ENCODE measurements at regions not wholly inside any gene's neighbourhood (a gene's known extent, or its start where the extent isn't known, plus 50 kb on each side); places are given as distances from the start of the nearest gene placed in this dataset.
"Not testable (repeated sequence)": the region's sequence is repeated elsewhere in the genome, so short reads cannot be mapped to it uniquely, and the experiment has no call there.

GRCh38 chr2:186130748-186131641 is 355.1 kb upstream of the ZC3H15 start:
- DNase-seq (ENCODE audit: low spot score) (no peak), ATAC-seq (no peak)
- intact Hi-C loops (cut with DNase I), result no loop called here

DNA sequence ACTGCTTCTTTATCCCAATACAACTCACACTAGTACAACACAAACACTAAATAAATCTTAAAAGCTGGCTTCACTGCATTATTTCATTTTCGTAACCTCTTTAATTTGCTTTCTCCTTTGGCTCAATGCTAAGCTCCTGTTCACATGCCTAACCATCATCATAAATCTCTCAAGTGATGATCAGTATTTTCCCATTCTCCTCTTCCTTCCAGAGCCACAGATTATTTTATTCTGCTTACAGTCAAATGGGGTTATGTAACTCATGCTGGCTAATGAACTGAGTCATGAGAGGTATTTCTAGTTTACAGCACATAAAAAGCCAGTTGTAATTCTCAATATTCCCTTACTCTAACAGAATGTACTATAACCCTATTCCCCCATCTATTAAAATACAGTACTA is 350.4 kb upstream of the ZC3H15 start:
- DNase-seq (ENCODE audit: low spot score) (no peak), ATAC-seq (no peak)
- intact Hi-C loops (cut with DNase I), result no loop called here

DNA sequence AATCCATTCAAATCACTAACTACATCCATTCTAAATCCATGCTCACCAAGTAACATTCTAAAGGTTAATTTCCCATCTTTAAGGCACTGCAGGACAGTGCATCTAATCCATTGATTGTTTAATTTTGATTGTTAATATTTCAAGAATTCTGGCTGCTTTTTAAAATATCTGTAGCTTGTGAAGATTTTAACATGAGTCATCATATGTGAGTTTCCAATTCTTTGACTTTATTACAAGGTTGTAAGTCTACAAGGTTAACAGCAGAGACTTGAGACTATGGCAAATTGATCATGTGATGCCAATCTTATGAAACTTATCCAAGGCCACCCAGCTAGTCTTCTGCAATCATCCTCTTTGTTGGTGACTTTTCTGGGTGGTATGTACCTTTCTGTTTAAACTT is 349.2 kb upstream of the ZC3H15 start:
- DNase-seq (ENCODE audit: low spot score) (no peak), ATAC-seq (no peak)
- intact Hi-C loops (cut with DNase I), result no loop called here

GRCh38 chr2:186138845-186139244 is 347.2 kb upstream of the ZC3H15 start:
- ATAC-seq (no peak), DNase-seq (ENCODE audit: low spot score) (no peak)
- intact Hi-C loops (cut with DNase I), result no loop called here

DNA sequence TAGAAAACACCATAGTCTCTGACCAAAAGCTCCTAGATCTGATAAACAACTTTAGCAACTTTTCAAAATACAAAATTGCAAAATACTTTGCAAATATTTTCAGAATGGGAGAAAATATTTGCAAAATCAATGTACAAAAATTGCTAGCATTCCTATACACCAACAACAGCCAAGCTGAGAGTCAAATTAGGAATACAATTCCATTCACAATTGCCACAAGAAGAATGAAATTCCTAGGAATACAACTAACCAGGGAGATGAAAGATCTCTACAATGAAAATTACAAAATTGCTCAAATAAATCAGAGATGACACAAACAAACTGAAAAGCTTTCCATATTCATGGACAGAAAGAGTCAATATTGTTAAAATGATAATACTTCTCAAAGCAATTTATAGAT is 327.0 kb upstream of the ZC3H15 start:
- DNase-seq (ENCODE audit: low spot score), result no peak
- no peak for ATAC-seq
- intact Hi-C loops (cut with DNase I), result no loop called here

GRCh38 chr2:186164325-186164724 is 321.7 kb upstream of the ZC3H15 start:
- intact Hi-C loops (cut with DNase I), result no loop called here
- ATAC-seq (no peak), DNase-seq (ENCODE audit: low spot score) (no peak)

DNA sequence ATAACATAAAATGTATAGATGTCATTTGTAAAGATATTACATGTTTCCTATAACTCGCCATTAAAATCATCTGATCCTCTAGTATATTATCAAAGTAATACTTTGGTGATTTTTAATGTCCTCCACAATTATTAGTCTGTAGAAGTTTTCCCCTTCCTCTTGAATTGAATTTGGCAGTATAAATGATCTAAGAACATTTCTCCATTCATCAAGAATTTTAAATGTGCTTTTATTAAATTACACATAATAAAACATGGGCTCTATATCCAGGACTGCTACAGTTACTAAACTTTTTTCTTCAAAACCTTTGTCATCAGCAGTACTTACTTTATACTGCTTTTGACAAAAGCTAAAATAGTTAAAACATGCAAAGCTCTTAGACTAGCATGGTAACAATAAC is 315.4 kb upstream of the ZC3H15 start:
- DNase-seq (ENCODE audit: low spot score) (no peak), ATAC-seq (no peak)
- intact Hi-C loops (cut with DNase I), result no loop called here

- ATAC-seq (no peak), DNase-seq (ENCODE audit: low spot score) (no peak)
- intact Hi-C loops (cut with DNase I), result no loop called here
These were observed 304.4 kb upstream of the ZC3H15 start for GRCh38 chr2:186181625-186182024.

GRCh38 chr2:186182366-186182765 is 303.7 kb upstream of the ZC3H15 start:
- DNase-seq (ENCODE audit: low spot score); intact Hi-C loops (cut with DNase I): not testable (repeated sequence)

GRCh38 chr2:186183406-186183805 is 302.7 kb upstream of the ZC3H15 start:
- DNase-seq (ENCODE audit: low spot score) (no peak), ATAC-seq (no peak)
- intact Hi-C loops (cut with DNase I), result no loop called here

More at GRCh38 chr2:186182366-186182765, 303.7 kb upstream of the ZC3H15 start:
- ATAC-seq, result not testable (repeated sequence)

DNA sequence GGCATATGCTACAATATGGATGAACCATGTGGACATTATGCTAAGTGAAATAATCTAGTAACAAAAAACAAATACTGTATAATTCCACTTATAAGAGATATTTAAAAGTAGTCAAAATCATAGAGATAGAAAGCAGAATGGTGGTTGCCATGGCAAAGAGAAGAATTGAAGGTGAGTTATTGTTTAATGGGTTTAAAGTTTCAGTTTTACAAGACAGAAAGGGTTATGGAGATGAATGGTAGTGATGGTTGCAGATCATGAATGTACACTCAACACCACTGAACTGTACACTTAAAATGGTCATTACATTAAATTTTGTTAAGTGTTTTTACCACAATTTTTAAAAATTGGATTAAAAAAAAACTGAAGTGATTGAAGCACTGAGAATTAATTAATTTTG is 298.2 kb upstream of the ZC3H15 start:
- intact Hi-C loops (cut with DNase I), result no loop called here
- ATAC-seq, result no peak

GRCh38 chr2:186189816-186190215 is 296.2 kb upstream of the ZC3H15 start:
- intact Hi-C loops (cut with DNase I), result no loop called here
- DNase-seq (ENCODE audit: low spot score) (no peak), ATAC-seq (no peak)

More for the DNA sequence above, 298.2 kb upstream of the ZC3H15 start:
- no peak for DNase-seq (ENCODE audit: low spot score)

GRCh38 chr2:186195696-186196095 is 290.4 kb upstream of the ZC3H15 start:
- no peak for DNase-seq (ENCODE audit: low spot score)
- no peak for ATAC-seq

DNA sequence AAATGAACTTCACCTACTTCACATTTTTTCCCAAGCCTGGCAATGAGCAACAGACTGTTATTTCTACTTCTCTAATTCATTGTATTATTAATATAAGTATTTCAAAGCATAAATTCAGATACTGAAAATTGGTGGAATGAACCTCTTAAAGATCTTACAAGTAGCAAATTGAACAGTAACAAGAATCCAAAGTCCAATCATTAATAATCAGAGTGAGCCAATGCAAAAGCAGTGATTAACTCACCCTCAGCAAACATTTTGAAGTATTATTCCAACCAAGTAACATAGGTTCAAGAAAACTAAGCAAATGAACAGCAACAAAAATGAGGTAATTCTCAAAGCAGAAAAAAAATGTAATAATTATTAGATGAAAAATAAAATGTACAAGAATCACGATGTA is 288.1 kb upstream of the ZC3H15 start:
- ATAC-seq (no peak), DNase-seq (ENCODE audit: low spot score) (no peak)
- intact Hi-C loops (cut with DNase I), result no loop called here

More at GRCh38 chr2:186195696-186196095, 290.4 kb upstream of the ZC3H15 start:
- intact Hi-C loops (cut with DNase I), result no loop called here

GRCh38 chr2:186199029-186199428 is 287.0 kb upstream of the ZC3H15 start:
- ATAC-seq (no peak), DNase-seq (ENCODE audit: low spot score) (no peak)
- intact Hi-C loops (cut with DNase I), result no loop called here

GRCh38 chr2:186201371-186201770 is 284.7 kb upstream of the ZC3H15 start:
- ATAC-seq (no peak), DNase-seq (ENCODE audit: low spot score) (no peak)
- intact Hi-C loops (cut with DNase I), result no loop called here

DNA sequence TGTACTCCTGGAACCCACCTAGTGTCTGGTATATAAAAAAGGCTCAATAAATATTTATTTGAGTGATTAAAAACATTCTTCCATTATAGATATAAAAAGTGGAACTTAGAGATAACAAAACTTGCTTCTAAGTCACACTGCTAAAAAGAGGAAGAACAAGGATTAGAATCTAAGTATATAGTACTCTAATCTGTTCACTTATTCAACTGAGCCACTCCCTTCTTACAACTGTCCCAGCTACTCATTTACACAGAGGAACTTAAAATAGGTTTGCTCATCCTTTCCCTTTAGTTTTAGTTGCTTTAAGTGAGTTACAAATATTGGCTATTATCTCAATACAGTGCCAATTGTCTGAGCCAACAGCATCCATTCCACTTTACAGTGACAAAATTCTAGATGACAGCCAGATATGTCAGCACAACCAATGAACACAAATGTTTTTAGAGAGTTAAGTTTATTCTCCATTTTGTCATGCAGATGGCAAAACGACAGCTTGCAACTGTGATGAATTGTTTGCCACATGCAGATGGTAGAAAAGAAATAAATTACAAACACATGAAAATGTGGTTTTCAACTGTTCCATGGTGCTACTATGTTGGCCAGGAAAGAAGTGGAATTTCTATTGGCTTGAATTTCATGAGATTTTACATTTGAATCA is 280.7 kb upstream of the ZC3H15 start:
- intact Hi-C loops (cut with DNase I), result no loop called here
- ATAC-seq (no peak), DNase-seq (ENCODE audit: low spot score) (no peak)

- intact Hi-C loops (cut with DNase I), result no loop called here
- no peak for DNase-seq (ENCODE audit: low spot score)
- ATAC-seq, result no peak
These were observed 276.5 kb upstream of the ZC3H15 start for GRCh38 chr2:186209532-186209931.

DNA sequence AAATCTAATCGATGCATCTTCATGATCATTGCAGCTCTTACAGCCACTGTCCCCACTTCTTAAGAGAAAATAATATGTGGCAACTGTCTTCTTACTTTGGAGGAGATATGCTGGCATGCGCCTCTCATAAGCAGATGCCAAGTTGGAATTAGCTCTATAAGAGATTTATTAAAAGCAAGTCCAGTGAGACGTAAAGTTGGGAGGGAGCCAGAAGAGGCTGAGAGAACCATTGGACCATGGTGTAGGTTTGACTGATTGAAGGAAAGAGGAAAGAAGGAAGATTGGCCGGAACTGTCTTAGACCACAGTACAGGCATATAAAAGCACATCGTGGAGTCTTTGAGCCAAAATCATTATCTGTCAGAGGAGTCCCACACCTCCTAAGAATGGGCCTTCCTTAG is 265.7 kb upstream of the ZC3H15 start:
- ATAC-seq (no peak), DNase-seq (ENCODE audit: low spot score) (no peak)
- intact Hi-C loops (cut with DNase I), result no loop called here

DNA sequence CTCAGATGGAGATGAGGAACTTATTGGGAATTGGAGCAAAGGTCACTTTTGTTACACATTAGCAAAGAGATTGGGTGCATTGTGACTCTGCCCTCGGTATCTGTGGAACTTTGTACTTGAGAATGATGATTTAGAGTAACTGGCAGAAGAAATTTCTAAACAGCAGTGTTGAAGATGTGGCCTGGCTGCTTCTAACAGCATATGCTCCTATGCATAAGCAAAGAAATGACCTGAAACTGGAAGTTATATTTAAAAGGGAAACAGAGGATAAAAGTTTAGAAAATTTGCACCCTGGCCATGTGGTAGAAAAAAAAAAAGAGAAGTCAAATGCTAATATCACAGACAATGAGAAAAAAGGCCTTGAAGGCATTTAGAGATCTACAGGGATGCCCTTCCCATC is 256.8 kb upstream of the ZC3H15 start:
- intact Hi-C loops (cut with DNase I), result no loop called here
- no peak for ATAC-seq

More for the DNA sequence above, 256.8 kb upstream of the ZC3H15 start:
- no peak for DNase-seq (ENCODE audit: low spot score)
